Fibroblast of skin of abdomen (primary cell): ENCODE measurements at regions not wholly inside any gene's neighbourhood (a gene's known extent, or its start where the extent isn't known, plus 50 kb on each side); places are given as distances from the start of the nearest gene placed in this dataset.

ENCODE experiments used
- DNase-seq: peaks from one replicate; pipeline ENCODE4 v3.0.0-alpha.2; 2013

- DNase-seq: no peak
These were observed 101.3 kb upstream of the TPK1 start for GRCh38 chr7:144937199-144937598.

- no peak for DNase-seq
These were observed 100.5 kb upstream of the TPK1 start for GRCh38 chr7:144936314-144936713.

DNA sequence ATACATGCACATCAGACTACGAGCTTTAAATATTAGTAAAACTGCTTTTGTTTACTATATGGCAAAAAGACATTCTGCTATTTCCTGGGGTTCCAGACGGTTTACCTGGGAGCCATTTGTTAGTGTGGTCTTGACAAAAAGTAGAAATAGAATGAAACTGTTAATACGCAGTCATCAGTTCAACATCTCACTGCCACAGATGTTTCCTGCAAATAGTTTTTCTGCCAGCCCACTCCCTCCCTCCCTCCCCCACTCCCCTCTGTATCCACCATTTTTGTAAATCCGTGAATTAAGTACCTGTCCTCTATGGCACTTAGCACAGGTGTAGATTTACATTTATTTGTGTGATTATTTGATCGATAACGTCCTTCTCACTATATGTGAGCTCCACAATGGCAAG lies 74.6 kb upstream of the TPK1 start:
- DNase-seq: no peak

- DNase-seq: no peak
These were observed 73.2 kb upstream of the TPK1 start for GRCh38 chr7:144908943-144909556.

DNA sequence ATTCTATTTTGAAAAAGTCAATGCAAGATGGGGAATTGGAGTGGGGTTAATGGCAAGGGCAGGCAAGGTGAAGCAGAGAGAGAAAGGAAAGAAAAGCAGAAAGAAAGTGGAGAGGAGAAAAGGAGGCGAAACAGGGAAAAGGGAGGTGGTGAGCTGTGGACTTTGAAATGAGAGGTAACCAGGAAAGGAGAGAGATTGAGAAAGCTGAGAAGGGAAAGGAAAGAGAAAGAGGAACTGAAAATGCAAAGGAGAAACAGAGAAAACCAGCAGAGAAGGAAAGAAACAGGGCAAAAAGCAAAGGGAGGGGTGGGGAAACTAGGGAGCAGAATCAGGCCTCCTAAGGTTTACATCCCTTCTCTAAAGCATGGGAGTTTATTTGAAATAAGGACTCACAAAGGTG lies 72.5 kb upstream of the TPK1 start:
- no peak for DNase-seq

- no peak for DNase-seq
These were observed 71.7 kb upstream of the TPK1 start for GRCh38 chr7:144907577-144907976.

- no peak for DNase-seq
These were observed 67.3 kb upstream of the TPK1 start for GRCh38 chr7:144903201-144903600.

DNA sequence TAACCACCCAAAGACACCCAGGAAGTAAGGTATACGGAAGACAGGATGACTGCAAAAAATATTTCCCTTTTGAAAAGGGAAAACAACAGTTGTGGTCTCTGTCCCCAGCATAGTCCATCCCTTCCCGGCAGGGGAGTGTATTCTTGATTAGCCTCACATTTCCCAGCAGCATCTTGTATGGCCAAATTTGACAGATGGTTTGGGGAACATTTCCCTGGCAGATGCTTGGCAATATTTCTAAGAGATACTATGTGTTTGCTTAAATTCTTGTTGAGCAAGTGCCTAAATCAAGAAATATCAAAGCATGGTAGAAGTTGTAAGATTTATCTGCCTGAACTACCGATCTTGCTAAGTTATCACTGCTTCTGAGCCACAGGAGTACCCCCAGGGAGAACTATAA lies 56.9 kb upstream of the TPK1 start:
- DNase-seq: no peak
